Fibroblast of lung (primary cell): ENCODE measurements at regions not wholly inside any gene's neighbourhood (a gene's known extent, or its start where the extent isn't known, plus 50 kb on each side); places are given as distances from the start of the nearest gene placed in this dataset.

ENCODE experiments used
- DNase-seq, 2 donors: peaks; one replicate each; pipeline versions ENCODE4 v3.0.0 to v3.0.0-alpha.2; 2010; ENCODE audit warnings: low read depth in 2 of 2
- H2AFZ ChIP-seq: 2 replicates; pipeline ENCODE4 v1.5.1; 2012; ENCODE audit warnings: low read length, control low read depth, inconsistent platforms
- H3K27ac ChIP-seq: 2 replicates; pipeline ENCODE4 v1.5.1; 2011; ENCODE audit warnings: low read length, control low read depth; ENCODE audit not compliant: insufficient read depth
- H3K27me3 ChIP-seq: 2 replicates; pipeline ENCODE4 v1.5.1; 2011; ENCODE audit warnings: mild to moderate bottlenecking, low read length; ENCODE audit not compliant: control insufficient read depth, insufficient read depth
- H3K36me3 ChIP-seq: 2 replicates; pipeline ENCODE4 v1.5.1; 2011; ENCODE audit warnings: low read length; ENCODE audit not compliant: control insufficient read depth, insufficient read depth
- H3K4me1 ChIP-seq: 2 replicates; pipeline ENCODE4 v1.5.1; 2011; ENCODE audit warnings: low read length; ENCODE audit not compliant: control insufficient read depth, insufficient read depth; ENCODE audit errors: extremely low read depth
- H3K4me2 ChIP-seq: 2 replicates; pipeline ENCODE4 v1.5.1; 2011; ENCODE audit warnings: low read length, control low read depth; ENCODE audit not compliant: insufficient read depth; ENCODE audit errors: extremely low read depth
- H3K4me3 ChIP-seq, 4 experiments: fragments of 200-600 bp in 1 of 4; sonication (generic) in 1 of 4; replicated peaks in 1 of 4; 2 replicates each; pipeline ENCODE4 v1.5.1; 2011 to 2016; ENCODE audit warnings: low read length in 4 of 4, low read depth in 3 of 4, mild to moderate bottlenecking in 3 of 4, control low read depth in 2 of 4, inconsistent platforms in 1 of 4, mixed read lengths in 1 of 4; ENCODE audit not compliant: insufficient read depth in 1 of 4; ENCODE audit errors: control extremely low read depth in 1 of 4
- H3K79me2 ChIP-seq: 2 replicates; pipeline ENCODE4 v1.5.1; 2012; ENCODE audit warnings: mild to moderate bottlenecking, low read length, inconsistent platforms; ENCODE audit not compliant: control insufficient read depth, insufficient read depth
- H3K9ac ChIP-seq: 2 replicates; pipeline ENCODE4 v1.5.1; 2011; ENCODE audit warnings: mild to moderate bottlenecking, low read length, control low read depth; ENCODE audit not compliant: insufficient read depth
- H3K9me3 ChIP-seq: 2 replicates; pipeline ENCODE4 v1.5.1; 2012; ENCODE audit warnings: low read depth, low read length; ENCODE audit not compliant: control insufficient read depth, insufficient read depth
- H4K20me1 ChIP-seq: 2 replicates; pipeline ENCODE4 v1.5.1; 2011; ENCODE audit warnings: low read length; ENCODE audit not compliant: control insufficient read depth, insufficient read depth; ENCODE audit errors: extremely low read depth
- EZH2 ChIP-seq: IDR thresholded peaks from 2 replicates; pipeline ENCODE4 v1.5.1; 2012; ENCODE audit warnings: low read length, control low read depth, mild to moderate bottlenecking; ENCODE audit errors: missing control alignments
- TF ChIP-seq, protein P1 (sequence below), 2 donors: IDR thresholded peaks in 1 of 2; conservative IDR thresholded peaks in 1 of 2; 1 replicate in 1 of 2; 2 replicates in 1 of 2; pipeline ENCODE4 v1.5.1; 2011 to 2012; ENCODE audit warnings: low read length in 2 of 2, control low read depth in 1 of 2, inconsistent platforms in 1 of 2, low read depth in 1 of 2, mild to moderate bottlenecking in 1 of 2

GRCh38 chr5:117189784-117190183, 615.2 kb upstream of the SEMA6A start:
- Histone ChIP-seq H3K36me3 (no peaks in the 10 kb centered on the region), H3K79me2 (no peaks in the 10 kb centered on the region), H3K27me3 (no peaks in the 10 kb centered on the region), H4K20me1 (no peaks in the 10 kb centered on the region), H3K9ac (no peak overlapping the region), H3K27ac (no peak overlapping the region), H2AFZ (no peak overlapping the region), H3K9me3 (no peaks in the 10 kb centered on the region), H3K4me2 (no peak overlapping the region), H3K4me3 (no peak overlapping the region), H3K4me1 (no peaks in the 10 kb centered on the region)
- TF ChIP-seq, protein P1, sequence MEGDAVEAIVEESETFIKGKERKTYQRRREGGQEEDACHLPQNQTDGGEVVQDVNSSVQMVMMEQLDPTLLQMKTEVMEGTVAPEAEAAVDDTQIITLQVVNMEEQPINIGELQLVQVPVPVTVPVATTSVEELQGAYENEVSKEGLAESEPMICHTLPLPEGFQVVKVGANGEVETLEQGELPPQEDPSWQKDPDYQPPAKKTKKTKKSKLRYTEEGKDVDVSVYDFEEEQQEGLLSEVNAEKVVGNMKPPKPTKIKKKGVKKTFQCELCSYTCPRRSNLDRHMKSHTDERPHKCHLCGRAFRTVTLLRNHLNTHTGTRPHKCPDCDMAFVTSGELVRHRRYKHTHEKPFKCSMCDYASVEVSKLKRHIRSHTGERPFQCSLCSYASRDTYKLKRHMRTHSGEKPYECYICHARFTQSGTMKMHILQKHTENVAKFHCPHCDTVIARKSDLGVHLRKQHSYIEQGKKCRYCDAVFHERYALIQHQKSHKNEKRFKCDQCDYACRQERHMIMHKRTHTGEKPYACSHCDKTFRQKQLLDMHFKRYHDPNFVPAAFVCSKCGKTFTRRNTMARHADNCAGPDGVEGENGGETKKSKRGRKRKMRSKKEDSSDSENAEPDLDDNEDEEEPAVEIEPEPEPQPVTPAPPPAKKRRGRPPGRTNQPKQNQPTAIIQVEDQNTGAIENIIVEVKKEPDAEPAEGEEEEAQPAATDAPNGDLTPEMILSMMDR (conservative IDR thresholded peaks at IDR 0.05 in 1 of 2, IDR thresholded peaks at IDR 0.05 in 1 of 2; ENCODE audit: low read depth in 1 of 2, low read length in 2 of 2), result no peak
- TF ChIP-seq EZH2, result no peak
- DNase-seq, result no peak

GRCh38 chr5:117188211-117188610, 613.6 kb upstream of the SEMA6A start:
- no peaks in the 10 kb centered on the region for H3K4me1 ChIP-seq
- no peak overlapping the region for H3K27ac ChIP-seq
- no peak overlapping the region for H2AFZ ChIP-seq
- H3K9me3 ChIP-seq, result no peaks in the 10 kb centered on the region
- no peaks in the 10 kb centered on the region for H3K79me2 ChIP-seq
- DNase-seq, result no peak
- H3K9ac ChIP-seq, result no peak overlapping the region
- H4K20me1 ChIP-seq, result no peaks in the 10 kb centered on the region
- H3K4me2 ChIP-seq, result no peak overlapping the region
- TF ChIP-seq EZH2, result no peak
- TF ChIP-seq, protein P1 (conservative IDR thresholded peaks at IDR 0.05 in 1 of 2, IDR thresholded peaks at IDR 0.05 in 1 of 2; ENCODE audit: low read depth in 1 of 2, low read length in 2 of 2), result no peak
- H3K4me3 ChIP-seq, result no peak overlapping the region
- H3K27me3 ChIP-seq, result no peaks in the 10 kb centered on the region
- no peaks in the 10 kb centered on the region for H3K36me3 ChIP-seq

- DNase-seq, result no peak
- TF ChIP-seq EZH2, result no peak
- TF ChIP-seq, protein P1 (conservative IDR thresholded peaks at IDR 0.05 in 1 of 2, IDR thresholded peaks at IDR 0.05 in 1 of 2; ENCODE audit: low read depth in 1 of 2, low read length in 2 of 2), result no peak
These were observed 612.1 kb upstream of the SEMA6A start for GRCh38 chr5:117186751-117187150.

More at GRCh38 chr5:117186751-117187150, 612.1 kb upstream of the SEMA6A start:
- Histone ChIP-seq H3K4me1 (no peaks in the 10 kb centered on the region), H3K4me3 (no peak overlapping the region), H3K9ac (no peak overlapping the region), H4K20me1 (no peaks in the 10 kb centered on the region), H3K36me3 (no peaks in the 10 kb centered on the region), H3K27me3 (no peaks in the 10 kb centered on the region), H3K4me2 (no peak overlapping the region), H3K79me2 (no peaks in the 10 kb centered on the region), H3K27ac (no peak overlapping the region), H2AFZ (no peak overlapping the region), H3K9me3 (no peaks in the 10 kb centered on the region)
